RWPE2 (cell line): ENCODE measurements at regions not wholly inside any gene's neighbourhood (a gene's known extent, or its start where the extent isn't known, plus 50 kb on each side); places are given as distances from the start of the nearest gene placed in this dataset.

Experiments used
- ATAC-seq: fragments of 200-7000 bp; cut with Tn5 transposase; 3 replicates; pipeline ENCODE4 v1.9.1; 2021; ENCODE audit warnings: low read depth
- DNase-seq: peaks from one replicate; pipeline ENCODE4 v3.0.0-alpha.2; 2020; ENCODE audit warnings: low spot score
- H3K27ac ChIP-seq: fragments of 450-650 bp; 2 replicates; pipeline ENCODE4 v1.5.1; 2017; ENCODE audit warnings: mild to moderate bottlenecking; ENCODE audit not compliant: poor library complexity, severe bottlenecking
- H3K27me3 ChIP-seq: fragments of 250-450 bp; sonication (Bioruptor Pico); 2 replicates; pipeline ENCODE4 v1.5.1; 2021; ENCODE audit warnings: mild to moderate bottlenecking, moderate library complexity; ENCODE audit not compliant: insufficient read depth, poor library complexity, severe bottlenecking
- H3K36me3 ChIP-seq: fragments of 250-450 bp; sonication (Bioruptor Pico); 2 replicates; pipeline ENCODE4 v1.5.1; 2020; ENCODE audit warnings: low read depth, mild to moderate bottlenecking, moderate library complexity
- H3K4me1 ChIP-seq: fragments of 250-450 bp; sonication (Bioruptor Pico); 2 replicates; pipeline ENCODE4 v1.5.1; 2021; ENCODE audit warnings: mild to moderate bottlenecking, moderate library complexity; ENCODE audit not compliant: insufficient read depth, poor library complexity, severe bottlenecking
- H3K4me3 ChIP-seq: fragments of 250-450 bp; sonication (Bioruptor Pico); 2 replicates; pipeline ENCODE4 v1.5.1; 2021; ENCODE audit warnings: mild to moderate bottlenecking, moderate library complexity; ENCODE audit not compliant: severe bottlenecking
- H3K9me3 ChIP-seq: fragments of 250-450 bp; sonication (Bioruptor Pico); 2 replicates; pipeline ENCODE4 v1.5.1; 2021; ENCODE audit warnings: mild to moderate bottlenecking, moderate library complexity; ENCODE audit not compliant: severe bottlenecking
- CTCF ChIP-seq: fragments of 450-650 bp; IDR thresholded peaks from one replicate; pipeline ENCODE4 v1.5.1; 2017; ENCODE audit warnings: mild to moderate bottlenecking, moderate library complexity; ENCODE audit not compliant: poor library complexity, severe bottlenecking

GRCh38 chr7:153324094-153324493 lies 564.5 kb downstream of the ACTR3B start:
- Histone ChIP-seq H3K27me3 (no peaks in the 10 kb centered on the region), H3K36me3 (no peaks in the 10 kb centered on the region), H3K27ac (no peak overlapping the region), H3K4me1 (no peaks in the 10 kb centered on the region), H3K9me3 (no peaks in the 10 kb centered on the region), H3K4me3 (no peak overlapping the region)
- TF ChIP-seq CTCF: no peak
- ATAC-seq (no peak), DNase-seq (no peak)

- Histone ChIP-seq H3K27ac (no peak overlapping the region), H3K4me1 (no peaks in the 10 kb centered on the region), H3K27me3 (no peaks in the 10 kb centered on the region), H3K9me3 (no peaks in the 10 kb centered on the region), H3K4me3 (no peak overlapping the region), H3K36me3 (no peaks in the 10 kb centered on the region)
- ATAC-seq (no peak), DNase-seq (no peak)
- TF ChIP-seq CTCF: no peak
Observed at GRCh38 chr7:153327683-153328082, 568.1 kb downstream of the ACTR3B start.

- no peak for ATAC-seq
- H3K27ac ChIP-seq: no peak overlapping the region
- no peak for TF ChIP-seq CTCF
Observed at GRCh38 chr7:153331427-153331826, 571.9 kb downstream of the ACTR3B start.

GRCh38 chr7:153354071-153354470 lies 594.5 kb downstream of the ACTR3B start:
- TF ChIP-seq CTCF: no peak
- H3K9me3 ChIP-seq: peaks cover 3% of the 10 kb centered on the region
- no peaks in the 10 kb centered on the region for H3K36me3 ChIP-seq
- no peak overlapping the region for H3K27ac ChIP-seq
- DNase-seq (no peak), ATAC-seq (no peak)
- no peaks in the 10 kb centered on the region for H3K27me3 ChIP-seq
- no peaks in the 10 kb centered on the region for H3K4me1 ChIP-seq
- no peak overlapping the region for H3K4me3 ChIP-seq

More at GRCh38 chr7:153331427-153331826, 571.9 kb downstream of the ACTR3B start:
- Histone ChIP-seq H3K4me1 (no peaks in the 10 kb centered on the region), H3K9me3 (no peaks in the 10 kb centered on the region), H3K36me3 (no peaks in the 10 kb centered on the region), H3K27me3 (no peaks in the 10 kb centered on the region), H3K4me3 (no peak overlapping the region)
- no peak for DNase-seq

DNA sequence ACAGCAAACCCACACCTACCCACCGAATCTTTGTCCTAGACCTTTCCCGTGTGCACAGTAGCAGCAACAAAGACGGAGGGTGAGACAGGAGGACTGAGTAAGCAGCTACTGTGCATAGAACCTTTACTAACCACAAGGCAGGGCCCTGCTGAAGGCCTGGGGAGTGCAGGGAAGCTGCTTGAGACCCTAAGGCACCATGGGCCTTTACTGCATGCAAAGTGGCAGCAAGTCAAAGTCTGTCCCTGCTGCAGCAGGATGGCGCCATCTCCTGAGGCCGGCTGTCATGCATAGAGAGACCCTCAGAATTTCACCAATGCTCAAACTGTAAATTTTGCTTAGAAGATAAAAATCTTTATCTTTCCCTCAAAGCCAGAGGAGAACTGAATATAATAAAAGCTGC lies 610.5 kb downstream of the ACTR3B start:
- Histone ChIP-seq H3K36me3 (no peaks in the 10 kb centered on the region), H3K9me3 (peaks cover 2% of the 10 kb centered on the region), H3K4me3 (no peak overlapping the region), H3K27me3 (no peaks in the 10 kb centered on the region), H3K27ac (no peak overlapping the region), H3K4me1 (no peaks in the 10 kb centered on the region)
- TF ChIP-seq CTCF: no peak
- no peak for DNase-seq
- ATAC-seq: no peak
